HG02610 (cell line): ENCODE measurements at regions not wholly inside any gene's neighbourhood (a gene's known extent, or its start where the extent isn't known, plus 50 kb on each side); places are given as distances from the start of the nearest gene placed in this dataset.

Experiments
- ATAC-seq: cut with Tn5 transposase; IDR thresholded peaks from one replicate; pipeline ENCODE4 v1.9.1; 2021; ENCODE audit warnings: mild to moderate bottlenecking, moderate library complexity; ENCODE audit not compliant: unreplicated experiment

GRCh38 chr9:38229504-38230155 lies 160.6 kb upstream of the SHB start:
- ATAC-seq = no peak

- ATAC-seq = no peak
Measured at GRCh38 chr9:38229104-38229500, 160.1 kb upstream of the SHB start.

- no peak for ATAC-seq
Measured at GRCh38 chr9:38228331-38229103, 159.5 kb upstream of the SHB start.

GRCh38 chr9:38227656-38228055 lies 158.6 kb upstream of the SHB start:
- ATAC-seq = no peak

GRCh38 chr9:38227061-38227540 lies 158.1 kb upstream of the SHB start:
- no peak for ATAC-seq

GRCh38 chr9:38226491-38226951 lies 157.5 kb upstream of the SHB start:
- ATAC-seq = no peak

- ATAC-seq = no peak
Measured at GRCh38 chr9:38224941-38225340, 155.9 kb upstream of the SHB start.

GRCh38 chr9:38216572-38216971 lies 147.5 kb upstream of the SHB start:
- no peak for ATAC-seq

- ATAC-seq = no peak
Measured at GRCh38 chr9:38215465-38215864, 146.4 kb upstream of the SHB start.

GRCh38 chr9:38214432-38214831 lies 145.4 kb upstream of the SHB start:
- ATAC-seq = no peak

- ATAC-seq = no peak
Measured at GRCh38 chr9:38213631-38214299, 144.7 kb upstream of the SHB start.

- ATAC-seq = no peak
Measured at GRCh38 chr9:38212016-38212415, 143.0 kb upstream of the SHB start.

GRCh38 chr9:38211002-38211401 lies 142.0 kb upstream of the SHB start:
- ATAC-seq = no peak

- no peak for ATAC-seq
Measured at GRCh38 chr9:38208206-38208901, 139.3 kb upstream of the SHB start.

GRCh38 chr9:38207247-38207778 lies 138.3 kb upstream of the SHB start:
- ATAC-seq = no peak

GRCh38 chr9:38205279-38205678 lies 136.3 kb upstream of the SHB start:
- ATAC-seq = no peak

GRCh38 chr9:38202336-38202938 lies 133.4 kb upstream of the SHB start:
- no peak for ATAC-seq

- no peak for ATAC-seq
Measured at GRCh38 chr9:38201844-38202243, 132.8 kb upstream of the SHB start.

- no peak for ATAC-seq
Measured at GRCh38 chr9:38200431-38200830, 131.4 kb upstream of the SHB start.

GRCh38 chr9:38198140-38198539 lies 129.1 kb upstream of the SHB start:
- ATAC-seq = no peak

GRCh38 chr9:38196714-38197113 lies 127.7 kb upstream of the SHB start:
- no peak for ATAC-seq
